Upper lobe of right lung (tissue), 1 donor: ENCODE measurements at regions not wholly inside any gene's neighbourhood (a gene's known extent, or its start where the extent isn't known, plus 50 kb on each side); places are given as distances from the start of the nearest gene placed in this dataset.

ENCODE experiments used
- ATAC-seq: fragments of 200-7000 bp; cut with Tn5 transposase; one replicate; pipeline ENCODE4 v1.9.1; 2020; ENCODE audit warnings: mild to moderate bottlenecking, moderate library complexity
- DNase-seq: peaks from one replicate; pipeline ENCODE4 v3.0.0-alpha.2; 2020
- H3K27ac ChIP-seq: fragments of 200-600 bp; one replicate; pipeline ENCODE4 v1.8.0; 2022
- H3K27me3 ChIP-seq: fragments of 200-600 bp; one replicate; pipeline ENCODE4 v1.8.0; 2022; ENCODE audit warnings: mild to moderate bottlenecking
- H3K36me3 ChIP-seq: fragments of 200-600 bp; one replicate; pipeline ENCODE4 v1.8.0; 2022
- H3K4me1 ChIP-seq: fragments of 200-600 bp; one replicate; pipeline ENCODE4 v1.8.0; 2022
- H3K4me3 ChIP-seq: fragments of 200-600 bp; one replicate; pipeline ENCODE4 v1.8.0; 2022; ENCODE audit warnings: mild to moderate bottlenecking
- H3K9me3 ChIP-seq: fragments of 200-600 bp; one replicate; pipeline ENCODE4 v1.8.0; 2022
- intact Hi-C: fragments of 100-400 bp; cut with DNase I; formaldehyde crosslinking; loops from one replicate; pipeline ENCODE4 v1.11.0; 2022
- TF ChIP-seq, protein P1 (sequence below): fragments of 200-600 bp; IDR thresholded peaks from one replicate; pipeline ENCODE4 v1.8.0; 2022; ENCODE audit warnings: antibody characterized with exemption
- donor health status: DM: no; HTN: yes; CAD: no; lungs with severe emphysema.

DNA sequence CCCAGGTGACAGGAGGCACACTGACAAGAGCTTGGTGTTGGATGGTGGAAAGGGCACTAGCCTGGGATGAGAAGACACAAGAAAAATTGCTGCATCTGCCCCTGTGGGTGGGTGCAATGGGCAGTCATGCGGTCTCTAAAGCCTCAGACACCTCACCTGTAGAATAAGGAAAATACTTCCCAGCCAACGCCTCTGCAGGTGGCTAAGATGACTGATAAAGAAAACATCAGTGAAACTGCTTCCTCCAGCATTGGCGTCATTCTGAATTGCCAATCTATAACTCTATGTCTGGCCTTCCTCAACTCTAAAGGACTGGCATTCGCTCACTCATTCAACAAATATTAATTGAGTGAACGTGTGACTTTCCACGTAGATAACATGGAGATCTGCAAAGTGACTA lies 100.4 kb upstream of the F3 start:
- ATAC-seq (no peak), DNase-seq (no peak)
- no peak overlapping the region for H3K4me3 ChIP-seq
- intact Hi-C loops = no loop called here
- TF ChIP-seq, protein P1, sequence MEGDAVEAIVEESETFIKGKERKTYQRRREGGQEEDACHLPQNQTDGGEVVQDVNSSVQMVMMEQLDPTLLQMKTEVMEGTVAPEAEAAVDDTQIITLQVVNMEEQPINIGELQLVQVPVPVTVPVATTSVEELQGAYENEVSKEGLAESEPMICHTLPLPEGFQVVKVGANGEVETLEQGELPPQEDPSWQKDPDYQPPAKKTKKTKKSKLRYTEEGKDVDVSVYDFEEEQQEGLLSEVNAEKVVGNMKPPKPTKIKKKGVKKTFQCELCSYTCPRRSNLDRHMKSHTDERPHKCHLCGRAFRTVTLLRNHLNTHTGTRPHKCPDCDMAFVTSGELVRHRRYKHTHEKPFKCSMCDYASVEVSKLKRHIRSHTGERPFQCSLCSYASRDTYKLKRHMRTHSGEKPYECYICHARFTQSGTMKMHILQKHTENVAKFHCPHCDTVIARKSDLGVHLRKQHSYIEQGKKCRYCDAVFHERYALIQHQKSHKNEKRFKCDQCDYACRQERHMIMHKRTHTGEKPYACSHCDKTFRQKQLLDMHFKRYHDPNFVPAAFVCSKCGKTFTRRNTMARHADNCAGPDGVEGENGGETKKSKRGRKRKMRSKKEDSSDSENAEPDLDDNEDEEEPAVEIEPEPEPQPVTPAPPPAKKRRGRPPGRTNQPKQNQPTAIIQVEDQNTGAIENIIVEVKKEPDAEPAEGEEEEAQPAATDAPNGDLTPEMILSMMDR = no peak
- no peaks in the 10 kb centered on the region for H3K9me3 ChIP-seq
- H3K27ac ChIP-seq = no peak overlapping the region
- no peaks in the 10 kb centered on the region for H3K36me3 ChIP-seq
- peaks cover 6% of the 10 kb centered on the region for H3K4me1 ChIP-seq
- no peaks in the 10 kb centered on the region for H3K27me3 ChIP-seq

GRCh38 chr1:94640125-94640524 lies 98.6 kb upstream of the F3 start:
- ATAC-seq (no peak), DNase-seq (no peak)
- Histone ChIP-seq H3K4me1 (peaks cover 6% of the 10 kb centered on the region), H3K36me3 (no peaks in the 10 kb centered on the region), H3K27me3 (no peaks in the 10 kb centered on the region), H3K4me3 (no peak overlapping the region), H3K27ac (no peak overlapping the region), H3K9me3 (no peaks in the 10 kb centered on the region)
- intact Hi-C loops = no loop called here
- TF ChIP-seq, protein P1 = no peak

DNA sequence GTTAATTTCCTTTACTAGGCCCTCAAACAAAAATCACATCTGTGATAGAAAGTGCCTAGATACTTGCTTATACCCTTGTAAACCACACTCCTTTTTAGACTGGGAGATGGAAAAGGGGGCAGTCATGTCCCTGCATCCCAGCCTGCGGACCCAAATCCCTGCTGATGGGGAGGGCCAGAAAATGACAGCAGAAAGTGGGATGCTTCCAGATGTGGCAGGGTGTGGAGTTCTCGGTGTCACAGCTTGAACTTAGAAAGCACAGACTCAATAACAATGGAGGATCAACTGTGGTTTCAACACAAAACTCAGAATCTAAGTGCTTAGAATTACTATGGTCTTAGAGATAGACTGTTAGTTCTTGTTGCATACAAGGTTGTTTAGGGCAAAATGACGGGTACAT lies 95.6 kb upstream of the F3 start:
- no peaks in the 10 kb centered on the region for H3K27me3 ChIP-seq
- H3K9me3 ChIP-seq = no peaks in the 10 kb centered on the region
- intact Hi-C loops = no loop called here
- no peak overlapping the region for H3K27ac ChIP-seq
- H3K4me1 ChIP-seq = no peaks in the 10 kb centered on the region
- DNase-seq (no peak), ATAC-seq (no peak)
- H3K36me3 ChIP-seq = no peaks in the 10 kb centered on the region
- TF ChIP-seq, protein P1 = no peak
- no peak overlapping the region for H3K4me3 ChIP-seq

DNA sequence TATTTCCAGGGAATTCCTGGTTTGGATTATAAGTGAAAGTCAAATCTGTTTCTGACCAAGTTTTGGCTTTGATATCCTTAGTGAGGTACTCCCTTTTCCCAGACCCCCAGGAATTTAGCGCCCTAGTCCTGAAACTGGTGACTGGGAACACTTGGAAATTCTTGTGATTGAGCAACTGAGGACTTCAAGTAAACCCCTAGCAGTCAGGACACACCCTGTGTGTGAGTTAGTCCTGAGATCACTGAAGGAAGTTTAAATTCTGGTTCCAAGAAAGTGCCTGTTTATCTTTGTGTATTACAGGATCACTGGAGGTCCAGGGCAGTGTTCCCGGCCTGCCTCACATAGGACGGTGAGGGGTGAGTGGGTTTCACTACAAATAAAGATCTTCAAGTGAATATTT lies 95.1 kb upstream of the F3 start:
- no peaks in the 10 kb centered on the region for H3K9me3 ChIP-seq
- no peak for DNase-seq
- no peaks in the 10 kb centered on the region for H3K4me1 ChIP-seq
- no peaks in the 10 kb centered on the region for H3K27me3 ChIP-seq
- no peak overlapping the region for H3K27ac ChIP-seq
- peak; percentile 79 for ATAC-seq
- no peaks in the 10 kb centered on the region for H3K36me3 ChIP-seq
- TF ChIP-seq, protein P1 = no peak
- H3K4me3 ChIP-seq = no peak overlapping the region
- intact Hi-C loops = no loop called here

DNA sequence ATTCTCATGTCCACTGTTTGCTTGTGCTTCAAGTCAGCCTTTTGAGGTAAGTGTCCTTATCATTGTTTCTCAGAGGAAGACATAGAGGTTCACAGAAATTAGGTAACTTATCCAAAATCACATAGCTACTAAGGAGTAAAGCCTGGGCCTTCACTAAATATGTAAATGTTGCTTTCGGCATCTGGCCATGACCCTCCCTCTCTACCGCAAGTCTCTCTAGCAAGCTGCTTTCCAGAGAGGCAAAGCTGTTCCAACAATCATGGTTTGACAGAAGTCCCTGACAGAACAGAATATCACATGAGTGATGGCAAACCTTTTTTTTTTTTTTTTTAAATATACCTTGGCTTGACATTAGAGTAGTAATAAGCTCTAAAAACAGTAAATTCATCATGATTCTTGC lies 94.5 kb upstream of the F3 start:
- TF ChIP-seq, protein P1 = no peak
- H3K4me1 ChIP-seq = no peaks in the 10 kb centered on the region
- no peaks in the 10 kb centered on the region for H3K27me3 ChIP-seq
- no peaks in the 10 kb centered on the region for H3K36me3 ChIP-seq
- DNase-seq = no peak
- H3K4me3 ChIP-seq = no peak overlapping the region
- no peaks in the 10 kb centered on the region for H3K9me3 ChIP-seq
- ATAC-seq = no peak
- intact Hi-C loops = no loop called here
- no peak overlapping the region for H3K27ac ChIP-seq

DNA sequence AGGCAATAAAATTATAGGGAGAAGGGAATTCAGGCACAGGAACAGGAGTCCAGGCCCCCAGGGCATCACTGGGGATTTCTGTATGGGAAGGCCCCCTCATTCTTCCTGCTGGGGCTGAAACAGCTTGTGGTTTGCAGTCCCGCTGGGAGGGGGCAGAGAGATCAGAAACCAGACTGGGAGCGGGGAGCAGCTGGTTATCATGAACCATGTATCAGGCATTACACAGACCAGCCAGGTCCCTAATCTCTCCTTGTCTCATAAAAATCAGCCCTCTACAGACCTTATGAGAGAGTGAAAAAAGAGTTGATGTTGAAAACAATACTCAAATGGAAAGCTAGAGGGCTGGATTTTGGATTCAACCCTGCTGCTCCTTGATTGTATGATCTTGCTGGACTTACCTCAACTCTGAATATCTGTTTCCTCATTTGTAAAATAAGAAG lies 93.4 kb upstream of the F3 start:
- ATAC-seq = no peak
- no peak overlapping the region for H3K4me3 ChIP-seq
- H3K4me1 ChIP-seq = no peaks in the 10 kb centered on the region
- H3K9me3 ChIP-seq = no peaks in the 10 kb centered on the region
- no peaks in the 10 kb centered on the region for H3K27me3 ChIP-seq
- H3K36me3 ChIP-seq = no peaks in the 10 kb centered on the region
- DNase-seq = no peak
- no peak overlapping the region for H3K27ac ChIP-seq
- TF ChIP-seq, protein P1 = no peak
- intact Hi-C loops = no loop called here
